Adrenal gland (tissue), 9 donors: ENCODE measurements at regions not wholly inside any gene's neighbourhood (a gene's known extent, or its start where the extent isn't known, plus 50 kb on each side); places are given as distances from the start of the nearest gene placed in this dataset.

Experiments used
- DNase-seq, 7 donors: peaks; one replicate each; pipeline ENCODE4 v3.0.0-alpha.2; 2019 to 2020
- H3K27ac ChIP-seq, 5 donors: fragments of 200-600 bp; sonication (generic) in 4 of 5; 1 replicate in 3 of 5; 2 replicates in 2 of 5; pipeline versions ENCODE4 v1.5.1 to v1.8.0; 2016 to 2020; ENCODE audit warnings: mild to moderate bottlenecking in 1 of 5
- H3K27me3 ChIP-seq: fragments of 200-600 bp; 2 replicates; pipeline ENCODE4 v1.8.0; 2021
- H3K36me3 ChIP-seq, 2 donors: fragments of 200-600 bp; replicated peaks in 1 of 2; 1 replicate in 1 of 2; 2 replicates in 1 of 2; pipeline versions ENCODE4 v1.5.1 to v1.8.0; 2018 to 2022
- H3K4me1 ChIP-seq, 2 donors: fragments of 200-600 bp; replicated peaks in 1 of 2; 1 replicate in 1 of 2; 2 replicates in 1 of 2; pipeline versions ENCODE4 v1.5.1 to v1.8.0; 2018 to 2021
- H3K4me3 ChIP-seq, 4 donors: fragments of 200-600 bp; sonication (generic) in 3 of 4; one replicate each; pipeline ENCODE4 v1.5.1; 2016 to 2018
- H3K9me3 ChIP-seq, 3 donors: fragments of 200-600 bp; sonication (generic) in 1 of 3; replicated peaks in 1 of 3; 1 replicate in 2 of 3; 2 replicates in 1 of 3; pipeline versions ENCODE4 v1.5.1 to v1.8.0; 2016 to 2021
- POLR2A ChIP-seq, 2 donors: fragments of 450-650 bp; IDR thresholded peaks; one replicate each; pipeline ENCODE4 v1.6.1; 2017; ENCODE audit warnings: antibody characterized with exemption in 2 of 2, mild to moderate bottlenecking in 2 of 2, moderate library complexity in 1 of 2
- WGBS, 4 donors: extraction: QIAGEN DNeasy Blood & Tissue Kit in 2 of 4; methylation state at CpG; one replicate each; pipeline versions ENCODE4 v1.1.5 to v1.1.7; 2013 to 2017; 5-methylcytosine and 5-hydroxymethylcytosine counted together
- intact Hi-C, 2 donors: fragments of 100-400 bp; cut with DNase I; formaldehyde crosslinking; loops; one replicate each; pipeline versions ENCODE4 v1.14.1 to v1.15.0; 2022 to 2023
- TF ChIP-seq, protein P1 (sequence below), 6 experiments: fragments of 450-650 bp in 4 of 6; fragments of 200-600 bp in 2 of 6; sonication (generic) in 1 of 6; IDR thresholded peaks; 1 replicate in 5 of 6; 2 replicates in 1 of 6; pipeline versions ENCODE4 v1.5.1 to v1.8.0; 2016 to 2021; ENCODE audit warnings: antibody characterized with exemption in 6 of 6, mild to moderate bottlenecking in 2 of 6, moderate library complexity in 1 of 6
- donor health status: healthy with polysubstance abuse.
- donor health status: Bipolar disorder and iron deficiency.
- donor health status: DM: yes; HTN: yes; CAD: no.
- donor health status: DM: no; HTN: no; CAD: no.
- donor health status: DM: no; HTN: no; CAD: no.

DNA sequence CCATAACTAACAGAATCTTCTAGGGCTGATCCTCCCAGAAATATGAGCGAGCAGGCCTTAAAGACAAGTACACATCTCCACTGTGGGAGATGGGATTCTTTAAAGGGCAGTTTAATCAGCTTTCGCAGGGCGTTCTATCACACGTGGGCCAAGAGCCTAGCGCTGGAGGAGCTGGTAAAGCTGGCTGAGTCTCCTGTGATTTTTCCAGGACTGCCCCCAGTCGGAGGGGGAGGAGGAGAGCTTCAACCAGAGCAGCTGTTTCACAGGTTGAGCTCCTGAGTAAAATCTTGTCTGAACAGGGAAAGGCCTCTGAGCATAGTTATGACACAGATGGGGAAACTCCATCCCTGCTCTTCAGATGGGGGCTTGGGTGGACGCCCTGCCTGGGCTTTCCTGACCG, 87.0 kb downstream of the ZNF365 start:
- H3K4me3 ChIP-seq, result no peak overlapping the region
- TF ChIP-seq, protein P1, sequence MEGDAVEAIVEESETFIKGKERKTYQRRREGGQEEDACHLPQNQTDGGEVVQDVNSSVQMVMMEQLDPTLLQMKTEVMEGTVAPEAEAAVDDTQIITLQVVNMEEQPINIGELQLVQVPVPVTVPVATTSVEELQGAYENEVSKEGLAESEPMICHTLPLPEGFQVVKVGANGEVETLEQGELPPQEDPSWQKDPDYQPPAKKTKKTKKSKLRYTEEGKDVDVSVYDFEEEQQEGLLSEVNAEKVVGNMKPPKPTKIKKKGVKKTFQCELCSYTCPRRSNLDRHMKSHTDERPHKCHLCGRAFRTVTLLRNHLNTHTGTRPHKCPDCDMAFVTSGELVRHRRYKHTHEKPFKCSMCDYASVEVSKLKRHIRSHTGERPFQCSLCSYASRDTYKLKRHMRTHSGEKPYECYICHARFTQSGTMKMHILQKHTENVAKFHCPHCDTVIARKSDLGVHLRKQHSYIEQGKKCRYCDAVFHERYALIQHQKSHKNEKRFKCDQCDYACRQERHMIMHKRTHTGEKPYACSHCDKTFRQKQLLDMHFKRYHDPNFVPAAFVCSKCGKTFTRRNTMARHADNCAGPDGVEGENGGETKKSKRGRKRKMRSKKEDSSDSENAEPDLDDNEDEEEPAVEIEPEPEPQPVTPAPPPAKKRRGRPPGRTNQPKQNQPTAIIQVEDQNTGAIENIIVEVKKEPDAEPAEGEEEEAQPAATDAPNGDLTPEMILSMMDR (IDR thresholded peaks at IDR 0.05), result no peak
- no peak for TF ChIP-seq POLR2A (IDR thresholded peaks at IDR 0.05)
- WGBS, 4 donors, result 75 to 92% (median 85%) methylated on average over 8 of the region's 8 CpGs
- no peak overlapping the region for H3K27ac ChIP-seq
- H3K4me1 ChIP-seq, result no peaks in the 10 kb centered on the region
- no peak for DNase-seq
- intact Hi-C loops, result no loop called here
- no peaks in the 10 kb centered on the region for H3K9me3 ChIP-seq
- no peaks in the 10 kb centered on the region for H3K27me3 ChIP-seq
- H3K36me3 ChIP-seq, result no peaks in the 10 kb centered on the region

DNA sequence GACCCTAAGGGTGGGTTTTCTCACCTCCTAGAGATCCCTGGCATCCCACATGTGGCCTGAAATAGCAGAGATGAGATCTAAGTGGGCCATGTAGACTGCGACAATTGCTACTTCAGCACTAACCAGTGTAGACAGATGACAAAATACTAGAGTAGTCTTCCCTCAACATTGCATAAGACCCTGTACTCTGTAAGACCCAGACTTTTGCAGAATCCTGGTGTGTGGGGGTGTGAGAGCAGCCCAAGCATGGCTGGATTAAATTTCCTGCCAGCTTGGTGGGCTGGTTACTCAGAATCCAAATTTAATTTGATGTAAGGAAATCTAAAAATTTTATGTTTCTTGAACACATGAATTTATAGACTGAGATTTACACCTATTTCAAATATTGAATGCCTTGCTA, 88.3 kb downstream of the ZNF365 start:
- no peak overlapping the region for H3K27ac ChIP-seq
- TF ChIP-seq, protein P1 (IDR thresholded peaks at IDR 0.05), result no peak
- TF ChIP-seq POLR2A (IDR thresholded peaks at IDR 0.05), result no peak
- 75 to 92% (median 78%) methylated on average over 1 of the region's 1 CpG for WGBS, 4 donors
- no peaks in the 10 kb centered on the region for H3K36me3 ChIP-seq
- no peaks in the 10 kb centered on the region for H3K27me3 ChIP-seq
- no peak overlapping the region for H3K4me3 ChIP-seq
- no peaks in the 10 kb centered on the region for H3K9me3 ChIP-seq
- H3K4me1 ChIP-seq, result no peaks in the 10 kb centered on the region
- intact Hi-C loops, result no loop called here
- DNase-seq, result no peak

DNA sequence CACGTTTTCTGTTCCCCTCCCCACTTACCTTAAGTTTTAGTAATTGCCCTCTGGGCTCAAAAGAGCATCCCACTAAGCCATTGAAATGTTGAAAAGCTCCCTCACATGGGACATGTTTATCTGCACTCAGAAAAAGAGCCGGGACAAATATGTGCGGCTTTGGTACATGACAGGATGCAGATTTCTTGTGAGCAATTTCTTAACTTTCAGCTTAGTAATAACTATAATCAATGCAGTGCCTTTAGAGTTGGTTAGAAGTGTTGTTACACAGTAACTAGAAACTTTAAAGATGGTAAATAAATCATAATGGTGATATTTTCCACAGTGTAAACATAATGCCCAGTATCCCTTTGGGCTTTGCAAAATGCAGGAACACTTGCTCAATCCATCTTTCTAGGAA, 89.2 kb downstream of the ZNF365 start:
- Histone ChIP-seq H3K27ac (no peak overlapping the region), H3K4me3 (no peak overlapping the region), H3K9me3 (no peaks in the 10 kb centered on the region), H3K4me1 (no peaks in the 10 kb centered on the region), H3K27me3 (no peaks in the 10 kb centered on the region), H3K36me3 (no peaks in the 10 kb centered on the region)
- WGBS, 4 donors, result 76 to 92% (median 77%) methylated on average over 3 of the region's 3 CpGs
- intact Hi-C loops, result no loop called here
- TF ChIP-seq, protein P1 (IDR thresholded peaks at IDR 0.05), result no peak
- TF ChIP-seq POLR2A (IDR thresholded peaks at IDR 0.05), result no peak
- DNase-seq, result no peak

DNA sequence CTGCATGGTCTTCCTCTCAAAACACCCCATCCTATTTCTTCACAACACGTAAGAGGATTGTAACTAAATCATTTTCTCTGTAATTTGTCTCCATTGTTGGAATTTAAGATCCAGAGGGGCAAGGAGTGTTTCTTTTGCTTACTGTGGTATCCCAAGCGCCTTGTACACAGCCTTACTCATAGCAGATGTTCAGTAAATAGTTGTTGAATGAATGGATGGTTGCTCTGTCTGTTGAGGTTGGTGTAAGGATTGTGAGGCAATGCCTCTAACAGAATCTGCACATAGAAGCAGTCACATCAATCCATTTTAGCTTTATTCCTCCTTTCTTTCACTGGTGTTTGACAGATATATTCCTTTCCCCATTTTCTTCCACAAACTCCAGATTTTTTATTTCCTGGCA, 90.1 kb downstream of the ZNF365 start:
- no peak for TF ChIP-seq POLR2A (IDR thresholded peaks at IDR 0.05)
- TF ChIP-seq, protein P1 (IDR thresholded peaks at IDR 0.05), result no peak
- Histone ChIP-seq H3K36me3 (no peaks in the 10 kb centered on the region), H3K9me3 (no peaks in the 10 kb centered on the region), H3K27me3 (no peaks in the 10 kb centered on the region), H3K27ac (no peak overlapping the region), H3K4me1 (no peaks in the 10 kb centered on the region), H3K4me3 (no peak overlapping the region)
- WGBS, 4 donors, result 70 to 81% (median 71%) methylated on average over 2 of the region's 2 CpGs
- intact Hi-C loops, result no loop called here
- no peak for DNase-seq
